H7 (cell line): ENCODE measurements at regions not wholly inside any gene's neighbourhood (a gene's known extent, or its start where the extent isn't known, plus 50 kb on each side); places are given as distances from the start of the nearest gene placed in this dataset.
"Not testable (repeated sequence)": the region's sequence is repeated elsewhere in the genome, so short reads cannot be mapped to it uniquely, and the experiment has no call there.

Experiments used
- DNase-seq: peaks from one replicate; pipeline ENCODE4 v3.0.0; 2012
- H3K27me3 ChIP-seq: 2 replicates; pipeline ENCODE4 v1.6.0; 2011; ENCODE audit warnings: mild to moderate bottlenecking, low read length; ENCODE audit not compliant: control insufficient read depth, insufficient read depth
- H3K36me3 ChIP-seq: replicated peaks from 2 replicates; pipeline ENCODE4 v1.5.1; 2011; ENCODE audit warnings: low read length; ENCODE audit not compliant: control insufficient read depth, insufficient read depth
- H3K4me3 ChIP-seq: 2 replicates; pipeline ENCODE4 v1.5.1; 2011; ENCODE audit warnings: low read depth, mild to moderate bottlenecking, control low read depth, low read length, moderate library complexity; ENCODE audit not compliant: insufficient read depth

GRCh38 chr16:64092271-64092670, 1029.6 kb downstream of the CDH11 start:
- Histone ChIP-seq H3K27me3 (no peaks in the 10 kb centered on the region), H3K36me3 (no peaks in the 10 kb centered on the region), H3K4me3 (no peak overlapping the region)
- no peak for DNase-seq

- no peaks in the 10 kb centered on the region for H3K27me3 ChIP-seq
- H3K4me3 ChIP-seq = no peak overlapping the region
- DNase-seq = no peak
- H3K36me3 ChIP-seq = no peaks in the 10 kb centered on the region
Measured at GRCh38 chr16:64090327-64090726, 1031.5 kb downstream of the CDH11 start.

GRCh38 chr16:64089697-64090096, 1032.2 kb downstream of the CDH11 start:
- no peak overlapping the region for H3K4me3 ChIP-seq
- DNase-seq = no peak

GRCh38 chr16:64088838-64089237, 1033.0 kb downstream of the CDH11 start:
- Histone ChIP-seq H3K4me3 (no peak overlapping the region), H3K36me3 (no peaks in the 10 kb centered on the region)
- no peak for DNase-seq

More at GRCh38 chr16:64089697-64090096, 1032.2 kb downstream of the CDH11 start:
- Histone ChIP-seq H3K36me3 (no peaks in the 10 kb centered on the region), H3K27me3 (no peaks in the 10 kb centered on the region)

GRCh38 chr16:64085296-64085695, 1036.6 kb downstream of the CDH11 start:
- no peak overlapping the region for H3K4me3 ChIP-seq
- no peak for DNase-seq
- no peaks in the 10 kb centered on the region for H3K27me3 ChIP-seq
- no peaks in the 10 kb centered on the region for H3K36me3 ChIP-seq

More at GRCh38 chr16:64088838-64089237, 1033.0 kb downstream of the CDH11 start:
- H3K27me3 ChIP-seq = no peaks in the 10 kb centered on the region

- no peaks in the 10 kb centered on the region for H3K27me3 ChIP-seq
- no peaks in the 10 kb centered on the region for H3K36me3 ChIP-seq
- DNase-seq = no peak
- H3K4me3 ChIP-seq = no peak overlapping the region
Measured at GRCh38 chr16:64084706-64085105, 1037.2 kb downstream of the CDH11 start.

GRCh38 chr16:64083428-64084129, 1038.3 kb downstream of the CDH11 start:
- H3K27me3 ChIP-seq = no peaks in the 10 kb centered on the region
- H3K4me3 ChIP-seq = no peak overlapping the region
- no peaks in the 10 kb centered on the region for H3K36me3 ChIP-seq
- no peak for DNase-seq

GRCh38 chr16:64077242-64077641, 1044.6 kb downstream of the CDH11 start:
- Histone ChIP-seq H3K27me3 (no peaks in the 10 kb centered on the region), H3K36me3 (no peaks in the 10 kb centered on the region)
- DNase-seq = no peak

GRCh38 chr16:64074706-64075105, 1047.2 kb downstream of the CDH11 start:
- H3K27me3 ChIP-seq = no peaks in the 10 kb centered on the region
- no peak overlapping the region for H3K4me3 ChIP-seq
- H3K36me3 ChIP-seq = no peaks in the 10 kb centered on the region
- DNase-seq = no peak

More at GRCh38 chr16:64077242-64077641, 1044.6 kb downstream of the CDH11 start:
- no peak overlapping the region for H3K4me3 ChIP-seq

GRCh38 chr16:64072131-64072730, 1049.6 kb downstream of the CDH11 start:
- not testable (repeated sequence) for DNase-seq, H3K27me3 ChIP-seq, H3K36me3 ChIP-seq, H3K4me3 ChIP-seq

GRCh38 chr16:64065523-64065922, 1056.3 kb downstream of the CDH11 start:
- no peak for DNase-seq
- H3K4me3 ChIP-seq = no peak overlapping the region
- H3K36me3 ChIP-seq = no peaks in the 10 kb centered on the region
- no peaks in the 10 kb centered on the region for H3K27me3 ChIP-seq

GRCh38 chr16:64061621-64062020, 1060.2 kb downstream of the CDH11 start:
- no peak for DNase-seq
- Histone ChIP-seq H3K4me3 (no peak overlapping the region), H3K36me3 (no peaks in the 10 kb centered on the region), H3K27me3 (no peaks in the 10 kb centered on the region)

- no peak overlapping the region for H3K4me3 ChIP-seq
- H3K27me3 ChIP-seq = no peaks in the 10 kb centered on the region
- H3K36me3 ChIP-seq = no peaks in the 10 kb centered on the region
- DNase-seq = no peak
Measured at GRCh38 chr16:64060631-64061030, 1061.2 kb downstream of the CDH11 start.

- Histone ChIP-seq H3K27me3 (no peaks in the 10 kb centered on the region), H3K4me3 (no peak overlapping the region), H3K36me3 (no peaks in the 10 kb centered on the region)
- DNase-seq = no peak
Measured at GRCh38 chr16:64058685-64059084, 1063.2 kb downstream of the CDH11 start.

- H3K4me3 ChIP-seq = no peak overlapping the region
- no peak for DNase-seq
- no peaks in the 10 kb centered on the region for H3K36me3 ChIP-seq
Measured at GRCh38 chr16:64051824-64052223, 1070.0 kb downstream of the CDH11 start.

More at GRCh38 chr16:64051824-64052223, 1070.0 kb downstream of the CDH11 start:
- no peaks in the 10 kb centered on the region for H3K27me3 ChIP-seq
